GM19468 (cell line): ENCODE measurements at regions not wholly inside any gene's neighbourhood (a gene's known extent, or its start where the extent isn't known, plus 50 kb on each side); places are given as distances from the start of the nearest gene placed in this dataset.

Experiments used
- ATAC-seq: cut with Tn5 transposase; IDR thresholded peaks from one replicate; pipeline ENCODE4 v1.9.1; 2021; ENCODE audit warnings: mild to moderate bottlenecking, moderate library complexity, moderate number of reproducible peaks; ENCODE audit not compliant: unreplicated experiment; ENCODE audit errors: extremely low read depth

DNA sequence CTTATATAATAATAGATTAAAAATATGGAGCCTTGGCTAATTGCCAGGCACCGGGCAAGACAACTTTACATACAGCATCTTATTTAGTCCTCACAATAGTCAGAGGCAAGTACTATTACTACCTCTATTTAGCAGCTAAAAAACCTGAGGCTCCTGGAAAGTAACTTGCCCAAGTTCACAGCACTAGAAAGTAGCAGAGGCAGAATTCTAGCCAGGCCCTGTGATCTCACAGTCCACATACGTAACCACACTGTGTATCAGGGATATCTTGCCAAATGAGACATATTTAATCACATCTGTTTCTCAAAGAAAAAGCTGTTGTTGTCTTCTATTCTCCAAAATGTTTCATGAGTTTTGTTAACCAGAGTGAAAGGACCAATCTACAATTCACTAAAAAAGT is 378.5 kb downstream of the PLPP3 start:
- ATAC-seq: no peak

- ATAC-seq: no peak
Observed at GRCh38 chr1:56200442-56200841, 378.9 kb downstream of the PLPP3 start.

- no peak for ATAC-seq
Observed at GRCh38 chr1:56199956-56200355, 379.4 kb downstream of the PLPP3 start.

DNA sequence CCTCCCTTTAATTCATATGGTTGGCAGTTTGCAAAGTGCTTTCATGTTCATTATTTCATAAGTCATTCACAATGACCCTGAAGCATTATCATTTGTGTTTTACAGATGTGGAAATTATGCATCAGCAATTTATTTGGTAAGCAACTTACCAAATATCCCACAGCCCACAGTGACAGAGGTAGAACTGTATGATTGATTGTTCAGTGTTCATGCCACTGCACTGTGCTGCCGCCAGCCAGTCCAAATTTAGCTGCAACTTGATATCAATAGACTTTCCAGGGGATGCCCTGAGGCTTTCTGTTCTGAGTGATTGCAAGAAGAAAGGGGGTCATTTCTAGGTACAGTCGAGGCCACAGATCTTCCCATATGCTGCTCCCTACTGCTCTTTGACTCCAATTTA is 380.3 kb downstream of the PLPP3 start:
- no peak for ATAC-seq

- ATAC-seq: no peak
Observed at GRCh38 chr1:56197946-56198345, 381.4 kb downstream of the PLPP3 start.

GRCh38 chr1:56196839-56197238 is 382.5 kb downstream of the PLPP3 start:
- no peak for ATAC-seq

DNA sequence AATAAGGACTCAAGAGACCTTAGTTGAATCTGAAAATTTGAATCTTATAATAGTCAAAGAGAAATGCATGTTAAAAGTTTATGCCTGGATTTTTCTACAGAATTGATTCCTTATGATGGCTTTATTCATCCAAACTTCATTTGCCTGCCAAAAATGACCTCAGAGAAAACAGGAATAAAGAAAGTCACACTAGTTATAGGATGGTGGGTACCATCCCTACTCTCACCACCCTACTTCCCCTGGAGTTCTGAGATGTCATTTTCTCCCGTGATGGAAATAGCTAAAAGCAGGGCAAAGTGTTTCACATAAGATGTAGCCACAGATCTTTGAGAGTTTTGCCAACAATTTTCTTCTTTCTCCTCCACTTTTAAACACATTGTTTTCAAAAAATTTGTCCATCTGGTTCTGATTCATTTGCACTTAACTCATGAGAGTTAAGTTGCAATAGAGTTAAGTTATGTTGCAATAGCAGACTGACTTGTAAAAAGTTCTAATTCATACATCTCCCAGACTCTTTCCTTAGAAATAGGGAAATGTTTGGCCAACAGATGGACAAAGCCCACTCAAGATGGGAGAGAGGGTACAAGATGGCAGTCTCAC is 384.6 kb downstream of the PLPP3 start:
- ATAC-seq: no peak

DNA sequence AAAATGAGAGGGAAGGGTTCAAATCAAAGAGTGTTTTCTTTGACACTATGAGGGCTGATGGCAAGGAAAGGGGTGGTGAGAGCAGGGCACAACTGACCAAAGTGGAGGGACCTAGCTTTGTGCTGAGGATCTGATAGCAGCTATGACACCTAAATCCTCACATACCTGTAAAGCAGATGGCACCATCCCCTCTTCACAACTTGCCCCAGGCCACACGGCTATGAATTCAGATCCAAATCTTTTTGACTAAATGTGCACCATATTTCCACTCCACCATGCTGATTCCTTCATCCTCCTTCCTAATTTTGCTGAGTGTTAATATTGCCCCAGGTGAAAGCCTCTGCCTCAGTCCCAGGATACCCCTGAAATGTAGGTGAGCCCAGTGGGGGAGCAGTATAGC is 385.7 kb downstream of the PLPP3 start:
- ATAC-seq: no peak

DNA sequence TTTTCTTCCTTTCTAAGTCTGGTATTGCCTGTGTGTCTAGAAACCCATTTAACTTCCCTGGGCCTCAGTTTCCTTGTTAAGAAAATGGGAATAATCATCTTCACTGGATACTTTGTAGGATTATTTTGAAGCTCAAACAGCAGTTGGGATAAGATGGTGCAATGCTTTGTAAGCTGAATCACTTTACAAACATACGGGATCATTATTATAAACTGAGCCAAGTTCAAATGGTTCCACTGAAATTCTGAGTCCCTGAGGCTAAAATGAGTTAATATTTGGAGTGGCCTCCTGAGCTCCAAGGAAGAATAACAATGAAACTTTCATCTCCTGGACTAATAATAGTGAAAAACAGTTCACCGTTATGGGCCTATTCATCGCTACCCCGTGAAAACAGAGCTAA is 388.0 kb downstream of the PLPP3 start:
- ATAC-seq: no peak

DNA sequence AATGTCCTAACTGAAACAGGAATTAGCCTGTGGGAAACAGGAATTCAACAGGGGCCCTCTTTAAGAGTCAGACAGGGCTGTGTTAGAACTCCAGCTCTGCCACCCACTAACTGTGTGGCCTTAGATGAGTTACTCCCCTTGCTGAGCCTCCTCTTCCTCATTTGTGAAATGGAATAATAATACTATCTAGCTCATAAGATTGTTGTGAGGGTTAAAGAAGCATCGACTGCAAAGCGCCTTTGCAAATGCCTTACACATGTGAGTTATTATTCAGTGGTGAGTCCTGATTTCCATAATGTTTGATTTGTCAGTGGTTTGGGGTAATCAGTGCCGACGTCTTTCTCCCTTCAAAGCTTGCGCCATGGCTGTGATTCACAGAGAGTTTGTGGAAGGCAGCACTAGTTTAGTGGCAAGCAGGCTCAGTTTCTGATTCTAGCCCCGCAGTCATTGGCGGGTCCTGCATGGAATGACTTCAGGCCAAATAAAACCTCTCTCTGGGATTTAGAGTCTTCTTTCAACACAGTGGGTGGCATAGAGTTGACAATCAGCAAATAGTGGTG is 388.5 kb downstream of the PLPP3 start:
- no peak for ATAC-seq

- ATAC-seq: no peak
Observed at GRCh38 chr1:56189946-56190805, 389.2 kb downstream of the PLPP3 start.

DNA sequence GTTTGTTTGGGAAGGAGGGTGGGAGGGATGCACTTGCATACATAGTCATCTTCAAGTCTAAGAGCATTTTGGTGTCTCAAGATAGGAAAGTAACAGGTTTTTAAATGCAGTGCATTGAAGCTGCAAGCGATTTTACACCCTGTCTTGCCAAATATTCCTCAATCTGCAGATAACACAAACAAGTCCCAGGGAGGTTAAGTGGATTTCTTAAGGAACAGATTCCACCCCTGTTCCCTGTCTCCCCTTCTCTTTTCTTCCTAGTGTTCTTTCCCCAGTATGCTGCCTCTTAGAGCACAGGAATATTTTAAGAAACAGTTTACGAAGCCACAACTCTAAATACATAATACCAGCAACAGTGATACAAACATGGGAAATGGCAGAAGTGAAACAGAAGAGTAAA is 389.9 kb downstream of the PLPP3 start:
- no peak for ATAC-seq

DNA sequence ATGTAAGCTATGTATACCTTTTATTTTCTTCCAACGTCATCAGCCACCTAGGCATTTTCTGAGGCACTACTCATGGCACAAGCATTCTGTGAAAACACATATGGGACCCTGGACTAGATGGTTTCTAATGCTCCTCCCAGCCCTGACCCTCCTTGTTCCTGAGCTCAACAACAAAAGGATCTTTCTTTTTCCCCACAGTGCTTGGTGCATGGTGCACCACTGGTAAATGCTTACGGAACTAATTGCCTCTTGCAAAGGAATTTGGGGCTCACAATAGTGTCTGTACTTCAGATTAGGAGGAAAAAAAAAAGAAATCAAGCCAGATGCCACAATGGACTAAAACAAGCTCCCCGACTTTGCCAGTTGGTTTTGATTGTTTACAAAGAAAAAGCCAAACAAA is 390.5 kb downstream of the PLPP3 start:
- ATAC-seq: no peak

GRCh38 chr1:56188221-56188620 is 391.1 kb downstream of the PLPP3 start:
- ATAC-seq: no peak

- ATAC-seq: no peak
Observed at GRCh38 chr1:56187405-56187804, 392.0 kb downstream of the PLPP3 start.

GRCh38 chr1:56185493-56185892 is 393.9 kb downstream of the PLPP3 start:
- ATAC-seq: no peak

DNA sequence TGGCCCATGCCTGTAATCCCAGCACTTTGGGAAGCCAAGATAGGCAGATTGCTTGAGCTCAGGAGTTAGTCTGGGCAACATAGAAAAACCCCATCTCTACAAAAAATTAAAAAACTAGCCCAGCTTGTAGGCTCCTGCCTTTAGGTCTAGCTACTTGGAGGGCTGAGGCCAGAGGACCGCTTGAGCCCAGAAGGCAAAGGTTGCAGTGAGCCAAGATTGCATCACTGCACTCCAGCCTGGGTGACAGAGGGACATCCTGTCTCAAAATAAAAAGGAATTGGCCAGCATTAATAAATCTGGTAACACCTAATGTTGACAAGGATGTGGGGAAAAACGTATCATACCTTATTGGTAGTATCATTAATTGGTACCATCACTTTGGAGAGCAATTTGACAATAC is 396.2 kb downstream of the PLPP3 start:
- ATAC-seq: no peak

- ATAC-seq: no peak
Observed at GRCh38 chr1:56180520-56181190, 398.7 kb downstream of the PLPP3 start.

DNA sequence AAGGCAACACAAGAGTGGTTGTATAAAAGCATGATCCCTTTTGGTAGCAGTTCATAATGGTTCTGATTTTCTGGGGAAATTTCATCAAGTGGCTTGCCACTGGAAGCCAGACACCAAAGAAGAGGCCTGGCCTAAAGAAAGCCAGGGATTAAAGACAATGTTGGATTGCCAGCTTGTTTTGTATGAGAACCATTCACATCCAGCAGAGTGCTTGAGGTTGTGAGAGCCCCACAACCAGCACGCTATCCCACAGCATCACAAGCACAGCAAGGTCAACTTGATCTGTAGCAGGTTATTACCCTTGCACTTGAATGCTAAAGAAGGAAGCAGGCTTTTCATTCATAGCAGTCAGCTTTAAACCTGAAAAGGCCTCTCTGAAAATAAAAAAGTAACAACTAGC is 399.8 kb downstream of the PLPP3 start:
- no peak for ATAC-seq

DNA sequence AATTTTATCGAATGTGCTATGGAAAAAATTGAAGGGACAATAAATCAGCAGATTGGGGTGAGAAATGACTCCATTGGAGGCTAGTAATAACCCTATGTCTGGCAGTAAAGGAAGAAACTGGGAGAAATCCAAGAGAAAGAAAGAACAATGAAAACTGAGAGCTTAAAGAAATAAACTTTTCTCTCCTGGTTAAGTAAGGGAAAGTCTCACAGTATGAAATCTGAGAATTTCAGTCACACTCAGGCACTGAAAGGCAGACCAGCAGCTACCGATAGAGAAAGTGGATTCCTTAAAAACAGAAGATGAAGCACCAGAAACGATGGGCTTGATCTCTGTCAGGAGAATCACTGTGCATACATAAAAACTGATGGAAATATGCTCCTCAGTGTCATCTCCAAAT is 404.2 kb downstream of the PLPP3 start:
- no peak for ATAC-seq
